HG03060 (cell line): ENCODE measurements at regions not wholly inside any gene's neighbourhood (a gene's known extent, or its start where the extent isn't known, plus 50 kb on each side); places are given as distances from the start of the nearest gene placed in this dataset.

Experiments used
- ATAC-seq: cut with Tn5 transposase; IDR thresholded peaks from one replicate; pipeline ENCODE4 v1.9.1; 2021; ENCODE audit warnings: low read depth, moderate number of reproducible peaks; ENCODE audit not compliant: unreplicated experiment

GRCh38 chr4:149927514-149927913 is 111.9 kb upstream of the IQCM start:
- ATAC-seq: no peak

DNA sequence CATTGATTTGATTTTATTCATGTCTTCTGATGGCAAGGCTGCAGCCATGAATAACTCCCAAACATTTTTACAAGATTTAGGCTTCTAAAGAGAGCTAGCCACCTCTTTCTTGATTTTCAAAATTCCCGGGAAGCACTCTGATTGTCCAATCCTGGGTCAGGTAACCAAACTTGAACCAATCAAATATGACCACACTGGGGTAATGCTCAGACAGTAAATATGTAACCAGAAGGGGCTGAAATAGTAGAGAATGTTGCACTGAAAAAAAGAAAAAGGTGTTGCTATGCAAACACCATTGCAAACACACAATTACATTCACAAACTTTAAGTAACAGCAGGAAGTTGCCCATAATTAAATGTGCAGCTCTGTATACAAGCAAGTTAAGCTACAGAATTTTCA is 112.9 kb upstream of the IQCM start:
- no peak for ATAC-seq

DNA sequence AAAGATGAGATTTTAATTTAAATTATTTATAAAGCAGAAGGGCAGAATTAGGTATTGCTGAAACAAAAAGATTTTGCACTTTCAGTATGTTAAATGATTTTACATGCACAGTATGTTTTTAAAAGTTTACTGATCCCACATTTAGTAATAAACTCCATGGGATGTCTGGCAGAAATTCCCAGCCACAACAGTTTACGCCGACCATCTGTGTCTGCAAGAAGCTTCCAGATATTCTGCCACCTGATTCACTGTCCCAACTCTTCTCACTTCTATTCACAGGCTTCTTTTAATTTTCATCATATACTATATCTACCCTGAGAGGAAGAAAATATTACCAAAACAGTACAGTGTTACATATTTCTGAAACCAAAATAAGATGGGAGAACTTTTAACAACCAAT is 115.8 kb upstream of the IQCM start:
- ATAC-seq: no peak

GRCh38 chr4:149932188-149932587 is 116.5 kb upstream of the IQCM start:
- ATAC-seq: no peak

- no peak for ATAC-seq
Observed at GRCh38 chr4:149933120-149933519, 117.5 kb upstream of the IQCM start.

DNA sequence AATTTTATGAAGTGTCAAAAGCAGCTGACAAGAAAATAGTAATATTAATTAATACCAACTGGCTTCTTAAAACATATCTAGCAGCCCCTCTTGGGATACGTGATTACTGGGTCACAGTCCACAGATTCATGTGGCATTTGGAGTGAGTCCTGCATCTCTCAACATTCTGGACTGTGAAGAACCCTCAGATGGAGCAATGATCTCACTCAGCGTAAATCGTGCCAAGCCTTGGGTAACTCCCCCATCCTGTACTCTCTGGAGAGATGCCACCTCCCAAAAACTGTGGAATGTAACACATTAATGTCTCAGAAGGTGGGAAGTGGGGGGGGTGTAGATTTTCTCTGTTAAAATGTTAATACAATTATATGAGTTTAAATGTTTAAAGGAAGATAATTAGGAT is 118.2 kb upstream of the IQCM start:
- ATAC-seq: no peak

- no peak for ATAC-seq
Observed at GRCh38 chr4:149949381-149949780, 128.9 kb upstream of the DCLK2 start.

DNA sequence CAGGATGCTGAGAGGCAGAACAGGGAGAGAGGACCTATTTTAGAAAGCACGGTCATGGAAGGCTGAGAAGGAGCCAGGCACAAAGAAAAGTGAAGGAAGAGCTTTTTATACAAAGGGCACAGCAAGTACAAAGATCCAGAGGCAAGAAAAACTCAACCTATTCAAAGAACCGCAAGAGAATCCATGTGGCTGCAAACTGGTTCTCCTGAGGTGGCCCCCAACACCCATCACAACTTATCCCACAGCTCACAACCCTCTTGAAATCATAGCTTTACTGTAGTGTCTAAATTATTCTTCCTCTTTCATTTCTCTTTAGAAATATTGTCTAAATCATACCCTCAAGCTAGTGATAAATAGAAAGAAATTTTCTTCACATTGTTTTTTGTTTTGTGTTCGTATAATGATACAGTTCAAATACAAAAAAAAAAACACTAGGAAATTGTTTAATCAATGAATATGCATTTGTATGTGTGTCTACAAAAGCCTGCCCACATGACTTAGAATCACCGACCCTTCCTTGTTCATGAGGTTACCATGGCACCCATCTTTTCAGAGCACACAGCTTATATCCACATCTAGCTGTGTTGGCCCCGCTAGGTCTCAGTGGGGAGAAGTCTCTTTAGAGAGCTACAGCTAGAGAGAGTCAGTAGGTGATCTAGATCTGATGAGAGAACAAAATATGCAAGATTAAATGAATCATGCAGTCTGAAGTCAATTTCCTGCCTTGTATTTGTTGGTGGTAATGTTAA is 126.9 kb upstream of the DCLK2 start:
- no peak for ATAC-seq

- no peak for ATAC-seq
Observed at GRCh38 chr4:149952101-149952500, 126.1 kb upstream of the DCLK2 start.

GRCh38 chr4:149952716-149953115 is 125.5 kb upstream of the DCLK2 start:
- no peak for ATAC-seq

- ATAC-seq: no peak
Observed at GRCh38 chr4:149955780-149956390, 122.4 kb upstream of the DCLK2 start.

- no peak for ATAC-seq
Observed at GRCh38 chr4:149956678-149957077, 121.6 kb upstream of the DCLK2 start.

DNA sequence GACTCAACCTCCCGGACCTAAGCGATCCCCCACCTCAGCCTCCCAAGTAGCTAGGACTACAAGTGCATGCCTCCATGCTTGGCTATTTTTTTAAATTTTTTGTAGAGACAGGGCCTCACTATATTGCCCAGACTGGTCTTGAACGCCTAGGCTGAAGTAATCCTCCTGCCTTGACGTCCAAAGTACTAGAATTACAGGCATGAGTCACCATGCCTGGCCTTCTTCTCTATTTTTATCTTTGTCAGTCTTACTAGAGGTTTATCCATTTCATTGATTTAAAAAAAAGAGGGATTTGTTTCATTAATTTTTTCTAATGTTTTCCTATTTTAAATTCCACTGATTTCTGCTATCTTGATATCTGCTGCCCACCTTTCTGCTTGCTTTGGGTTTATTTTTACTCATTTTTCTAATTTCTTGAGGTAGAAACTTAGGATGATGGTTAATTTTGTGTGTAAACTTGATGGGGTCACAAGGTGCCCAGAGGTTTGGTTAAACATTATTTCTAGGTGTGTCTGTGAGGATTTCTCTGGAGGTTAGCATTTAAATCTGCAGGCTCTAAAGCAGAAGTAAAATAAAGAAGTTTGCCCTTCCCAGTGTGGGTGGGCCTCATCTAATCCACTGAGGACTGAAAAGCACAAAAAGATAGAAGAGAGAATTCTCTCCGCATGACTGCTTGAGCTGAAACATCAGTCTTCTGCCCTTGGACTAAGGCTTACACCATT is 116.2 kb upstream of the DCLK2 start:
- ATAC-seq: no peak

GRCh38 chr4:149964001-149964796 is 114.0 kb upstream of the DCLK2 start:
- ATAC-seq: no peak

DNA sequence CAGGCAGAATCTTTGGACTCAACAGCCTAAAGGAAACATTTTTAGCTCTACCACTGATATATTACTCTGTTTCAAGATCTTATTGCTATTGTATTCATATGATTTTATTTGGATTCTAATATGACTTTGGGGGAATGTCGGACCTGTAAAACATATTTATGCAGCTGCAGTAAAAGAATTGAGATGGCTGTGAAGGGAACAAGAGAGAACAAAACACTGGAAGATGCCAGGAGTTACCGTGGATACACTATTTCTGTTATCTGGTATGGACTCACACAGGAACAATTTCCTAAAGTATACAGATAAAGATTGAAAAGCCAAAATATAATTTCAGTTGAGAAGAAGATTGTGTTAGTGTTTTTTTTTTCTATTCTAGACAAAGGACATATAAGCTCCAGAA is 113.0 kb upstream of the DCLK2 start:
- no peak for ATAC-seq

- no peak for ATAC-seq
Observed at GRCh38 chr4:149972407-149972806, 105.8 kb upstream of the DCLK2 start.

GRCh38 chr4:149973181-149973580 is 105.1 kb upstream of the DCLK2 start:
- ATAC-seq: no peak

DNA sequence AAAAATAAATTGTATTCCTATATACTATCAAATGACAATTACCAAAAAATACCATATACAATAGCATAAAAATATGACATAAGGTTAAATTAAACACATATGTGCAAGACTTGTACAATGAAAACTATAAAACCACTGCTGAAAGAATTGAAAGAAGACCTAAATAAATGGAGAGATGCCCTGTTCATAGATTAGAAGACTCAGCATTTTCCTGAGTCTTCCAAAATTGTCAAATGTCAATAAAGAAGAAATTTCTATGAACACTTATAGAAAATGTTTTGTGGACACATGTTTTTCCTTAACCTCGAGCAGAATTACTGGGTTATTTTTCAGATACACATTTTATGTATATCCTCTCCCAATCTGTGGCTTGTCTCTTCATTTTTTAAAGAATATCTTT is 103.1 kb upstream of the DCLK2 start:
- ATAC-seq: no peak

- ATAC-seq: no peak
Observed at GRCh38 chr4:149980121-149980682, 98.0 kb upstream of the DCLK2 start.

GRCh38 chr4:149980941-149981340 is 97.3 kb upstream of the DCLK2 start:
- ATAC-seq: peak; percentile 67

- ATAC-seq: no peak
Observed at GRCh38 chr4:149983401-149983800, 94.8 kb upstream of the DCLK2 start.
